ENCODE measurements at regions not wholly inside any gene's neighbourhood (a gene's known extent, or its start where the extent isn't known, plus 50 kb on each side); places are given as distances from the start of the nearest gene placed in this dataset.

DNA sequence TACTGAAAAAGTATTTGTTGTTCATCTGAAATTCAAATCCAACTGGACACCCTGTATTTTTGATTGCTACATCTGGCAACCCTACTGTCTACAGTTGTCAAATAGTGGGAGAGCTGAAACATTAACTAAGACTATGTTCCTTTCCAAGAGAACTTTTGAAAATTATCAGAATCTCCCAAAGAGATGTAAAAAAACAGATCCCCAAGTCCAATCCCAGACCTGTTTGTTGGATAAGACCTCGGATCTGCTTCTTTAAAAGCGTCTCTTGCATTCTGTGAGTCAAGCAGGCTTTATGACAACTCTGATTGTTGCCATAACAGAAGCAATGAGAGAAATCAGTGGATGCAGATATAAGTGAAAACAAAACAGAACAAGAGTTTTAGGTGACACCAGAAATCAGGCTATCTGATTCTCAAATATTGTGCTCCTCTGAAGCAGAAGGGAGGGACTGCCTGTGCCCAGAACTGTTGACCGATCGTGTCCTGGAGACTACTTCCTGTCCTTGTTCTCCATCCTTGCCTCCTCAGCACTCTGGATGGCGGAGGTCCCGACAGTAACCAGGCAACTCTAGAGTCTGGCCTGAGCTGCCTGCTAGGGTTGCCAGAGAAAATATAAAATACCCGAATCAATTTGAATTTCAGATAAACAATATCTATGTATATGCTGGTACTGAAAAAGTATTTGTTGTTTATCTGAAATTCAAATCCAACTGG lies 853.8 kb downstream of the MAFB start:
- H3K4me3 ChIP-seq (ENCODE audit: low read depth, low read length): no peak overlapping the region

DNA sequence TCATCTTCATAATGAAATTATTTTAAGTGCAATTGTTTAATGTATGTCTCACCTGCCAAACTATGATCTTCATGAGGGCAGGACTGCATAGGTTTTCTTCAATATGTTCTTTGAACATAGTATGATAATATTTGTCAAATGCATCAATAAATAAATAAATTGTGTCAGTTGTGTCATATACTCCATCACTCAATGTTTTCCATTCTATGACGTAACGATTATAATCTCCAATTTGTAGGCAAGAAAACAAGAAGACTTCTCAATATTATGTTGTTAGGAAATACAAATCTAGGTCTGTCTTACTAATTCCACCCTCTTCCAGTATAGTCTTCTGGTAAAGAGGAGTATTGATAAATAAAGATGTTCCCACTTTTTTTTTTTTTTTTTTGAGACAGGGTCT lies 858.1 kb downstream of the MAFB start:
- Histone ChIP-seq H3K79me2 (ENCODE audit: control insufficient read depth, insufficient read depth, low read length, unreplicated experiment) (no peaks in the 10 kb centered on the region), H3K4me1 (ENCODE audit: control insufficient read depth, insufficient read depth, low read length, unreplicated experiment) (peaks cover 15% of the 10 kb centered on the region), H3K36me3 (ENCODE audit: insufficient read depth, low read length) (no peaks in the 10 kb centered on the region), H3K4me3 (ENCODE audit: low read depth, low read length) (no peak overlapping the region), H2AFZ (ENCODE audit: low read length, unreplicated experiment) (no peak overlapping the region), H3K27me3 (ENCODE audit: insufficient read depth, low read length) (no peaks in the 10 kb centered on the region), H3K27ac (ENCODE audit: low read depth, low read length) (no peak overlapping the region)

More for the DNA sequence above, 853.8 kb downstream of the MAFB start:
- Histone ChIP-seq H3K27me3 (ENCODE audit: insufficient read depth, low read length) (no peaks in the 10 kb centered on the region), H3K36me3 (ENCODE audit: insufficient read depth, low read length) (no peaks in the 10 kb centered on the region), H3K79me2 (ENCODE audit: control insufficient read depth, insufficient read depth, low read length, unreplicated experiment) (no peaks in the 10 kb centered on the region), H3K27ac (ENCODE audit: low read depth, low read length) (no peak overlapping the region), H3K4me1 (ENCODE audit: control insufficient read depth, insufficient read depth, low read length, unreplicated experiment) (peaks cover 2% of the 10 kb centered on the region), H2AFZ (ENCODE audit: low read length, unreplicated experiment) (peak overlapping the region; percentile 6)

DNA sequence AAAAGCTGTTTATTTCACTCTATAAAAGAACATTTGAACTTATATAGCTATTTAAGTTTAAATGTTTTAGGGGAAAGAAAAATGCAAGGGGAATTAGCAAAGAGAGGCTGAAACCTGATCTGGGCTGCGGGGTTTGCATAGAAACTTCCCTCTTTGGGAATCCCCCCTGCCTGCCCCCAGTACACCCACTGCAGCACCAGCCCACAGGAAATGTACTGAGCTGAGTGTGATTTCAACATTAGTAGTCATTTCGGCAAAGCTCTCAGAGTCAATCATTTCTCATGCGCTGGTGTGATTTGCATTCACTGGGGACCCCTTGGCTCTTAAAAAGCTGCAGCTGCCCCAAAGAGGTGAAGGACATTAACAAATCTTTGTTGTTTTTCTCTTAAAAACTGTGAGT lies 859.4 kb downstream of the MAFB start:
- no peaks in the 10 kb centered on the region for H3K27me3 ChIP-seq (ENCODE audit: insufficient read depth, low read length)
- no peak overlapping the region for H3K27ac ChIP-seq (ENCODE audit: low read depth, low read length)
- no peaks in the 10 kb centered on the region for H3K36me3 ChIP-seq (ENCODE audit: insufficient read depth, low read length)
- peaks cover 16% of the 10 kb centered on the region for H3K4me1 ChIP-seq (ENCODE audit: control insufficient read depth, insufficient read depth, low read length, unreplicated experiment)
- no peak overlapping the region for H3K4me3 ChIP-seq (ENCODE audit: low read depth, low read length)
- H2AFZ ChIP-seq (ENCODE audit: low read length, unreplicated experiment): no peak overlapping the region
- no peaks in the 10 kb centered on the region for H3K79me2 ChIP-seq (ENCODE audit: control insufficient read depth, insufficient read depth, low read length, unreplicated experiment)

DNA sequence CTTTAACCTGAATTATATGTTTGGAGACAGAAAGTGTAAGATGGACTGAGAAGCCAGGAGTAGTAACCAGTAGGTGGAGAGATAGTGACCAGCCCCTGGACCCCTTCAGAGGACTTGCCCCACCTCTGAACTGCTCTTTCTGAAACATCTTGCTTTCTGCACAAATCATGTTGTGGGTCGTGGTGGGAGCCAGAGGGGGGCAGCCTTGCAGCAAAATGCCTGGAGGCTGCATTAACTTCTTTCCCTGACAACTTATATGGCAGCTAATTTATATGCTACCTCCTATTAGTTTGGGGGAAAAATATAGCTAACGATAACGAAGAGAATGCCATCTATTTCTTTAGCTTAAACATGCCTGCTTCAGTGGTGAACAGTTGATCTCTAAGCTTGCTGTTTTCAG lies 859.8 kb downstream of the MAFB start:
- H3K27me3 ChIP-seq (ENCODE audit: insufficient read depth, low read length): no peaks in the 10 kb centered on the region
- no peak overlapping the region for H3K4me3 ChIP-seq (ENCODE audit: low read depth, low read length)
- H3K4me1 ChIP-seq (ENCODE audit: control insufficient read depth, insufficient read depth, low read length, unreplicated experiment): peaks cover 16% of the 10 kb centered on the region
- no peak overlapping the region for H2AFZ ChIP-seq (ENCODE audit: low read length, unreplicated experiment)
- H3K27ac ChIP-seq (ENCODE audit: low read depth, low read length): no peak overlapping the region
- H3K36me3 ChIP-seq (ENCODE audit: insufficient read depth, low read length): no peaks in the 10 kb centered on the region
- no peaks in the 10 kb centered on the region for H3K79me2 ChIP-seq (ENCODE audit: control insufficient read depth, insufficient read depth, low read length, unreplicated experiment)

DNA sequence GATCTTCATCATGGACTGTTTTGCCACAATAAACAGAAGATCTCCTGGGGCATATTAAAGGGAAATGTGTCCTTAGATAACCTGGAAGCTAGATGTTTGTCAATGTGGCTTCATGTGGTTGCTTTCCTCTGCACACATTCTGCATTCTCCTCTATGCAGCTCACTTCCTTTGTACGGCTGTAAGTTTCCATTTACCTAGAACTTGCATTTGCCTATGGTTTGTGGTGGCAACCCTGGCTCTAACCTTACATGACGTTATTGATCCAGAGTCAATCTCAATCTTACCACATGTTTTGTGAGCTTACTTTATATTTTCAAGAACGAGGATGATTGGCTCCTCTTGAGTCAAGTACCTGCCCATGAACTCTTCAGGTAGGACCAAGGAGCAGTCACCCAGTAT lies 863.1 kb downstream of the MAFB start:
- H3K36me3 ChIP-seq (ENCODE audit: insufficient read depth, low read length): no peaks in the 10 kb centered on the region
- peaks cover 35% of the 10 kb centered on the region for H3K4me1 ChIP-seq (ENCODE audit: control insufficient read depth, insufficient read depth, low read length, unreplicated experiment)
- no peak overlapping the region for H3K27ac ChIP-seq (ENCODE audit: low read depth, low read length)
- H3K79me2 ChIP-seq (ENCODE audit: control insufficient read depth, insufficient read depth, low read length, unreplicated experiment): no peaks in the 10 kb centered on the region
- H3K27me3 ChIP-seq (ENCODE audit: insufficient read depth, low read length): no peaks in the 10 kb centered on the region
- no peak overlapping the region for H3K4me3 ChIP-seq (ENCODE audit: low read depth, low read length)
- H2AFZ ChIP-seq (ENCODE audit: low read length, unreplicated experiment): no peak overlapping the region

DNA sequence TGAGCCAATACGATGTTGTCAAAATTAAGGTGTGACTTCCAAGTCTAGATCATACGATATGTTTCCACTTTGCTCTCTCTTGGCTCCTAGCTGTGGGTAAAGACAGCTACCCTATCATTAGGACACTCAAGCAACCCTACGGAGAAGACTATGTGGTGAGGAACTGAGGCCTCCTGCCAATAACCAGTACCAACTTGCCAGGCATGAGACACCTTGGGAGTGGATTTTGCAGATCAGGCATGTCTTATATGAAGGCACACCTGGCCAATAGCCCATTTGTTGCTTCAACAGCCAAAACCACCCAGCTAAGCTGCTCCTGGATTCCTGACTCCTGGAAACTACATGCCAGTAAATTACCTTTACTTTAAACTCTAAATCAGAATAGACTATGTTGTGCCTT lies 863.4 kb downstream of the DHX35 start:
- H3K4me3 ChIP-seq (ENCODE audit: low read depth, low read length): no peak overlapping the region
- no peaks in the 10 kb centered on the region for H3K79me2 ChIP-seq (ENCODE audit: control insufficient read depth, insufficient read depth, low read length, unreplicated experiment)
- no peak overlapping the region for H3K27ac ChIP-seq (ENCODE audit: low read depth, low read length)
- H3K27me3 ChIP-seq (ENCODE audit: insufficient read depth, low read length): no peaks in the 10 kb centered on the region
- peaks cover 35% of the 10 kb centered on the region for H3K4me1 ChIP-seq (ENCODE audit: control insufficient read depth, insufficient read depth, low read length, unreplicated experiment)
- no peak overlapping the region for H2AFZ ChIP-seq (ENCODE audit: low read length, unreplicated experiment)
- H3K36me3 ChIP-seq (ENCODE audit: insufficient read depth, low read length): no peaks in the 10 kb centered on the region

DNA sequence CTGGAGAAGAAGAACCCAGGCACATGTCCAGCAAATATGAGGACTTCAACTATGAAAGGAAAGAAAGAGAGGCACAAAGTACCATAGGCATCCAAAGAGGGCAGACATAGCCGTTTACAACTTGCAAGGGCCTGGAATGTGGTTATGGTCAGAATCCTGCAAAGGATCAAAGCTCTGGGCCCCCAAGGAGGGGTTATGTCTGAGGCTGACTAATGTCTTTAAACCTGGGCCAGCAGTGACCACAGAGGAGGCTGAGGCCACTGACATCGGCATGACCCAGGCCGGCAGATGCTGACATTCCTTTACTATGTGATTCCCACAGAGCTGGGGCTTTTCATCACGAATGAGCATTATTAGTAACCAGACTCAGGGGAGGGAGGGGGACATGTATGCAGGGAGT lies 861.1 kb downstream of the DHX35 start:
- Histone ChIP-seq H3K4me3 (ENCODE audit: low read depth, low read length) (no peak overlapping the region), H3K79me2 (ENCODE audit: control insufficient read depth, insufficient read depth, low read length, unreplicated experiment) (no peaks in the 10 kb centered on the region), H3K4me1 (ENCODE audit: control insufficient read depth, insufficient read depth, low read length, unreplicated experiment) (peaks cover 28% of the 10 kb centered on the region), H3K27me3 (ENCODE audit: insufficient read depth, low read length) (no peaks in the 10 kb centered on the region), H3K27ac (ENCODE audit: low read depth, low read length) (peak overlapping the region; percentile 57), H3K36me3 (ENCODE audit: insufficient read depth, low read length) (no peaks in the 10 kb centered on the region), H2AFZ (ENCODE audit: low read length, unreplicated experiment) (no peak overlapping the region)

DNA sequence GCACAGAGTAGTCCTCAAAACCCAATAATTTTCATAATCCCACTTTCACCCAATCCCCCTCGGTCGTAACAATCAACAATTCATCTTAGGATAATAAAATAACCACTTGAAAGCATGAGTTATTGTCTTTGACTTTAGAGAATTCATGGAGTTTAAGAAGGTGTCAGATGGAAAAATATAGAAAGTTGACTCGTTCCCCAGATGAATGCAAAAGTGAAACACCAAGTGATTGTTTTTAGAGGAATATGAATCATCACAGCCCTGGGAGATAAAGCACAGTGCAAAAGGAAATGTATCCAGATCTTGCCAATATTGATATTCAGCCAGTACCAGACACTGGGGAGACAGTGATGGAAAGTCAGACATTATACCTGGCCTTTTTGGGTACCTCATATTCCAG lies 860.5 kb downstream of the DHX35 start:
- H2AFZ ChIP-seq (ENCODE audit: low read length, unreplicated experiment): peak overlapping the region; percentile 59
- peak overlapping the region; percentile 59 for H3K4me3 ChIP-seq (ENCODE audit: low read depth, low read length)
- H3K36me3 ChIP-seq (ENCODE audit: insufficient read depth, low read length): no peaks in the 10 kb centered on the region
- H3K79me2 ChIP-seq (ENCODE audit: control insufficient read depth, insufficient read depth, low read length, unreplicated experiment): no peaks in the 10 kb centered on the region
- no peaks in the 10 kb centered on the region for H3K27me3 ChIP-seq (ENCODE audit: insufficient read depth, low read length)
- peaks cover 28% of the 10 kb centered on the region for H3K4me1 ChIP-seq (ENCODE audit: control insufficient read depth, insufficient read depth, low read length, unreplicated experiment)
- peak overlapping the region; percentile 57 for H3K27ac ChIP-seq (ENCODE audit: low read depth, low read length)

DNA sequence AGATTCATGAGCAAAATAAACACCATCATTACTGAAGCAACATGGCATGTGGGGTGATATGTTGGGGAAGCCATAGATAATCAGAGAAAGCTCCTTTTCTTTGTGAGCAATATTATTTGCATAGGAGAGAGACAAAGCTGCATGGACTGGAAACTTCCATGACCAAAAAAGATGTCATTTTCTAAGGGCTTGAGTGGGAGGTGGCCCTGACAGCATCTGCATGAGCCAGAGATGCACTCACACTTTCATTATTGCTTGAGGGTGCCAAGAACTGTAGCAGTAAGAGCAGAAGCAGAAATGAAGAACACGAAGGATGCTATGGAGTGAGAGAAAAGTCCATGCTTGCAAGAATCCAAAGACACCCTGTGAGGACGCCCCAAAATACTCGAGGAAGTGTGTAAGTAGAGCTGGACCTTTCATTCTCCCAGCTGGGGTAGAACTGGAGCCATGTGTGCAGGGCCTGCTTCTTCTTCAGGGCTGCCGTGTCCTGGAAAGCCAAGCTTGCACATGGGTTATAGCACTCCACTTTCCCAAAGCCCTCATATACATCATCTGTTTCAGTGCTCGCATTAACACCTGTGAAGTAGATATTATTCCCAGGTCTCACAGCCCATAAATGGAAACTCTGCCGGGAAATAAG lies 851.2 kb downstream of the DHX35 start:
- H3K4me1 ChIP-seq (ENCODE audit: control insufficient read depth, insufficient read depth, low read length, unreplicated experiment): no peaks in the 10 kb centered on the region
- H3K27me3 ChIP-seq (ENCODE audit: insufficient read depth, low read length): peaks cover 21% of the 10 kb centered on the region; the same call in 1 of the 2 replicates
- H3K4me3 ChIP-seq (ENCODE audit: low read depth, low read length): no peak overlapping the region
- no peaks in the 10 kb centered on the region for H3K36me3 ChIP-seq (ENCODE audit: insufficient read depth, low read length)
- H2AFZ ChIP-seq (ENCODE audit: low read length, unreplicated experiment): no peak overlapping the region
- H3K79me2 ChIP-seq (ENCODE audit: control insufficient read depth, insufficient read depth, low read length, unreplicated experiment): no peaks in the 10 kb centered on the region
- H3K27ac ChIP-seq (ENCODE audit: low read depth, low read length): no peak overlapping the region

DNA sequence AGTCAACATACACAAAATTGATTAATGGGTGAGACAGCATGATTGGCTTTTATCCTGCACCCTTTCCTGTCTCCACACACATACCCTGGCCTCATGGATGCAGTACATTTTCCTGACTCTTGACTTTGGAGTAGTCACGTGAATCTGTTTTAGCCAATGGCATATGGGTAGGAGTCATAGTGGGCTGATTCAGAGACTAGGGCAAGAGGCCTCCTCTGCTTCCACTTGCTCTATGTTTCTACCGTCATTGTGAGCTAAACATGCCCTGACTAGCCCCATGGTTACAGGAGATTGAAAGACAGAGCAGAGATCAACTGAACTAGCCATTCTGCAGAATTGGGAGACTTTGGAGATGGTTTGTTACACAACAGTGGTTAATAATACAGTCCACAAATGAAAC lies 850.0 kb downstream of the DHX35 start:
- H3K27ac ChIP-seq (ENCODE audit: low read depth, low read length): no peak overlapping the region
- H3K4me1 ChIP-seq (ENCODE audit: control insufficient read depth, insufficient read depth, low read length, unreplicated experiment): no peaks in the 10 kb centered on the region
- no peaks in the 10 kb centered on the region for H3K79me2 ChIP-seq (ENCODE audit: control insufficient read depth, insufficient read depth, low read length, unreplicated experiment)
- H3K4me3 ChIP-seq (ENCODE audit: low read depth, low read length): no peak overlapping the region
- no peak overlapping the region for H2AFZ ChIP-seq (ENCODE audit: low read length, unreplicated experiment)
- no peaks in the 10 kb centered on the region for H3K36me3 ChIP-seq (ENCODE audit: insufficient read depth, low read length)
- peaks cover 21% of the 10 kb centered on the region; the same call in 1 of the 2 replicates for H3K27me3 ChIP-seq (ENCODE audit: insufficient read depth, low read length)

DNA sequence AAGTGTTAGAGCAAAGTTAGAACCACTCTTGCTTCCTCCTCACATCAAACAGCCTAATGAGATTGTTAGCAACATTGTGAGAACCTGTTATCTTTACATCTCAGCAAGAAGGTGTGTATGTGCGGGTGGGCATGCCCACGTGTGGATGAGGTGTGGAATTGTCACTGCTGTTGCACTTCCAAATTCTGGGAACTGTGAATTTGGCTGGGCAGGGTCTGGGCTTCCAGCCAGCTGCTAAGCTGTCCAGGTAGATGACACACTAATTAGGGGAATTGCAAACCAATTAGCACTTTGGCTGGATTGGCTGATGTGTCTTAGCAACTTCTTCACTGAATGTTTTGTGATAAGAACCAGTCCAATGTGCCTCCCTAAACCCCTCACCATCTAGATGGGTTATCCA lies 848.2 kb downstream of the DHX35 start:
- H3K36me3 ChIP-seq (ENCODE audit: insufficient read depth, low read length): no peaks in the 10 kb centered on the region
- no peaks in the 10 kb centered on the region for H3K4me1 ChIP-seq (ENCODE audit: control insufficient read depth, insufficient read depth, low read length, unreplicated experiment)
- H3K27ac ChIP-seq (ENCODE audit: low read depth, low read length): no peak overlapping the region
- H2AFZ ChIP-seq (ENCODE audit: low read length, unreplicated experiment): no peak overlapping the region
- no peak overlapping the region for H3K4me3 ChIP-seq (ENCODE audit: low read depth, low read length)
- peaks cover 16% of the 10 kb centered on the region; the same call in 1 of the 2 replicates for H3K27me3 ChIP-seq (ENCODE audit: insufficient read depth, low read length)
- H3K79me2 ChIP-seq (ENCODE audit: control insufficient read depth, insufficient read depth, low read length, unreplicated experiment): no peaks in the 10 kb centered on the region
